ENCODE measurements at regions not wholly inside any gene's neighbourhood (a gene's known extent, or its start where the extent isn't known, plus 50 kb on each side); places are given as distances from the start of the nearest gene placed in this dataset.
"Not testable (repeated sequence)": the region's sequence is repeated elsewhere in the genome, so short reads cannot be mapped to it uniquely, and the experiment has no call there.

GRCh38 chr9:90477535-90477934, 165.1 kb downstream of the DIRAS2 start:
- Mint-ChIP-seq H3K27ac (no peak overlapping the region), H3K27me3 (peaks cover 12% of the 10 kb centered on the region), H3K9me3 (no peaks in the 10 kb centered on the region), H3K4me3 (no peak overlapping the region), H3K4me1 (ENCODE audit: low read depth) (no peaks in the 10 kb centered on the region), H3K36me3 (ENCODE audit: low read depth) (no peaks in the 10 kb centered on the region)
- intact Hi-C loops (cut with micrococcal nuclease): no loop called here

DNA sequence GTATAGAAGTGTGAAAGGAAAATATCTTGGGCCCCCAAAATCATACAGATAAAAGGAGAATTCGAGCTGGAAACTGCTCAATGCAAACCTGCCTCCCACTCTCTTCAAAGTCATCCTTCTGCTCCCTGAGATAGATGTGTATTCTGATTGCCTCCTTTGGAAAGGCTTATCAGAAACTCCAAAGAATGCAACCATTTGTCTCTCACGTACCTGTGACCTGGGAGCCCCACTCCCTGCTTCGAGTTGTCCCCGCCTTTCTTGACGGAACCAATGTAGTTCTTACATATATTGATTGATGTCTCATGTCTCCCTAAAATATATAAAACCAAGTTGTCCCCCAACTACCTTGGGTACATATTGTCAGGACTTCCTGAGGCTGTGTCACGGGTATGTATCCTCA, 163.8 kb downstream of the DIRAS2 start:
- H3K27me3 Mint-ChIP-seq: peaks cover 12% of the 10 kb centered on the region
- no peak overlapping the region for H3K4me3 Mint-ChIP-seq
- H3K9me3 Mint-ChIP-seq: no peaks in the 10 kb centered on the region
- intact Hi-C loops (cut with micrococcal nuclease): no loop called here
- no peaks in the 10 kb centered on the region for H3K4me1 Mint-ChIP-seq (ENCODE audit: low read depth)
- no peak overlapping the region for H3K27ac Mint-ChIP-seq
- H3K36me3 Mint-ChIP-seq (ENCODE audit: low read depth): no peaks in the 10 kb centered on the region

GRCh38 chr9:90485028-90485427, 157.6 kb downstream of the DIRAS2 start:
- Mint-ChIP-seq H3K4me1 (ENCODE audit: low read depth) (no peaks in the 10 kb centered on the region), H3K9me3 (peaks cover 12% of the 10 kb centered on the region), H3K27me3 (peaks cover 11% of the 10 kb centered on the region), H3K4me3 (no peak overlapping the region), H3K27ac (no peak overlapping the region), H3K36me3 (ENCODE audit: low read depth) (no peaks in the 10 kb centered on the region)
- intact Hi-C loops (cut with micrococcal nuclease): no loop called here

DNA sequence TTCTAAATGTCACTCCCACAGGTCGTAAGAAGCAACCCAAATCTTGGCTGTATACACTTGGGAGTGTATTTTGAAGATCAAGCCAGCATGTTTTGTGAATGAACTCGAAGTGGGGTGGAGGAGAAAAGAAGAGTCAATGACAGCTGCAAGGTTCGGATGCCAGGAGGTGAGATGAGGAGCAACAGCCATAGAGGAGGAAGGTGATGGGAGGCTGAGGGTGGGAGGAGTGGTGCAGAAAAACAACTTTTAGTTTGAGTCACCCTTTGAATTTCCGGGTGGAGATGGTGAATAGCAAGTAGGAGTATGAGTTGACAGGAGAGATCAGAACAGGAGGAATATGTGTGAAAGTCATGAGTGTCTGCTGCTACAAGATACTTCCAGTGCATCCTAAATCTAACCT, 153.6 kb downstream of the DIRAS2 start:
- intact Hi-C loops (cut with micrococcal nuclease): no loop called here
- no peaks in the 10 kb centered on the region for H3K36me3 Mint-ChIP-seq (ENCODE audit: low read depth)
- H3K27me3 Mint-ChIP-seq: peaks cover 8% of the 10 kb centered on the region
- peaks cover 12% of the 10 kb centered on the region for H3K9me3 Mint-ChIP-seq
- no peak overlapping the region for H3K4me3 Mint-ChIP-seq
- H3K27ac Mint-ChIP-seq: no peak overlapping the region
- no peaks in the 10 kb centered on the region for H3K4me1 Mint-ChIP-seq (ENCODE audit: low read depth)

DNA sequence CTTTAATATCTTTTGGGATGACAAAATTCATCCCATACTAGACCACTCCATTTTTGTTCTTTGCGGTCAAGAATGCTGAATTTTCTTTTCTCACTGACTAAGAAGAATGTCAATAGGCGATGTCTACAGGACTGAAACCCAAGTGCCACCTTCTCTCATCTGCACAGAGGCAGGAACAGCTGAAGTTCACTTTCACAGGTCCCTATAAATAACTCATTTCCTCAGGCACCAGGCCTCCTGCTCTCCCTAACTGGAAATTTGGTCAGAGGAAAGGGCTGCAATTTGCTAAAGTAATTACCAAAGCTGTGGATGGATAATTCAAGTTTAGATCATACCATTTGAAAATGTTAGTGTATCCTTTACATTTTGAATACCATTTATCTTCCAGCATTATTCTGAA, 142.9 kb downstream of the DIRAS2 start:
- Mint-ChIP-seq H3K4me3 (no peak overlapping the region), H3K4me1 (ENCODE audit: low read depth) (no peaks in the 10 kb centered on the region), H3K27ac (no peak overlapping the region), H3K27me3 (peaks cover 2% of the 10 kb centered on the region), H3K36me3 (ENCODE audit: low read depth) (no peaks in the 10 kb centered on the region), H3K9me3 (peaks cover 8% of the 10 kb centered on the region)
- intact Hi-C loops (cut with micrococcal nuclease): no loop called here

DNA sequence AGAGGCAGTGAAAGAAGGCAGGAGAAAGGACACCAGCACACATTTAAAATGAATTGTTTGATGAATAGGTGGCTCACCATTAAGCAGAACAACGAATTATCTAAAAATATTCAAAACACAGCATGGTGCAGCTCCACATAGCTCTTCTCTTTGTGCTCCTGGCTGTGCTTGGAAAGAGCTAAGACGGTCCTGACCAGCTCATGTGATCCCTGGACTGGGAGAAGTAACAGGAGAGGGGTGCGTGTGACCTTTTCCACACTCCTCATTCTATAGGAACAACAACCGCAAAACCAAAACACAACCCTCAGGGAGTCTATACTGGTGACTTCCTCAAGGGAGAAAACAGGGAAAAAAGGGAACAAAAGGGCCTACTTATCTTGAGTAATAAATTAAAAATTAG, 140.5 kb downstream of the DIRAS2 start:
- Mint-ChIP-seq H3K4me1 (ENCODE audit: low read depth) (no peaks in the 10 kb centered on the region), H3K4me3 (no peak overlapping the region), H3K27ac (no peak overlapping the region), H3K36me3 (ENCODE audit: low read depth) (no peaks in the 10 kb centered on the region), H3K9me3 (peaks cover 8% of the 10 kb centered on the region), H3K27me3 (peaks cover 2% of the 10 kb centered on the region)
- intact Hi-C loops (cut with micrococcal nuclease): no loop called here

- H3K27ac Mint-ChIP-seq: no peak overlapping the region
- intact Hi-C loops (cut with micrococcal nuclease): no loop called here
- H3K27me3 Mint-ChIP-seq: peaks cover 3% of the 10 kb centered on the region
- no peaks in the 10 kb centered on the region for H3K36me3 Mint-ChIP-seq (ENCODE audit: low read depth)
- peaks cover 8% of the 10 kb centered on the region for H3K9me3 Mint-ChIP-seq
- H3K4me1 Mint-ChIP-seq (ENCODE audit: low read depth): peaks cover 1% of the 10 kb centered on the region
- H3K4me3 Mint-ChIP-seq: no peak overlapping the region
Measured at GRCh38 chr9:90504486-90504885, 138.1 kb downstream of the DIRAS2 start.

GRCh38 chr9:90505695-90506094, 136.9 kb downstream of the DIRAS2 start:
- Mint-ChIP-seq H3K27ac (no peak overlapping the region), H3K4me1 (ENCODE audit: low read depth) (peaks cover 4% of the 10 kb centered on the region), H3K9me3 (peaks cover 8% of the 10 kb centered on the region), H3K27me3 (peaks cover 5% of the 10 kb centered on the region), H3K4me3 (no peak overlapping the region), H3K36me3 (ENCODE audit: low read depth) (no peaks in the 10 kb centered on the region)
- intact Hi-C loops (cut with micrococcal nuclease): no loop called here

DNA sequence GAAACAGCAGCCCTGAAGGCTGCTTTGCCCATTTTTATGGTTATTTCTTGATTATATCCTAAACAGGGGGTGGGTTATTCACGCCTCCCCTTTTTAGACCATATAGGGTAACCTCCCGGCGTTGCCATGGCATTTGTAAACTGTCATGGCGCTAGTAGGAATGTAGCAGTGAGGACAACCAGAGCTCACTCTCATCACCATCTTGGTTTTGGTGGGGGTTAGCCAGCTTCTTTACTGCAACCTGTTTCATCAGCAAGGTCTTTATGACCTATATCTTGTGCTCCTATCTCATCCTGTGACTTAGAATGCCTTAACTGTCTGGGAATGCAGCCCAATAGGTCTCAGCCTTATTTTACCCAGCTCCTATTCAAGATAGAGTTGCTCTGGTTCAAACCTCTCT, 136.2 kb downstream of the DIRAS2 start:
- H3K4me1 Mint-ChIP-seq (ENCODE audit: low read depth); H3K9me3 Mint-ChIP-seq; H3K4me3 Mint-ChIP-seq; H3K27ac Mint-ChIP-seq; H3K36me3 Mint-ChIP-seq (ENCODE audit: low read depth); intact Hi-C loops (cut with micrococcal nuclease); H3K27me3 Mint-ChIP-seq: not testable (repeated sequence)

- no peaks in the 10 kb centered on the region for H3K36me3 Mint-ChIP-seq (ENCODE audit: low read depth)
- H3K27ac Mint-ChIP-seq: no peak overlapping the region
- H3K4me1 Mint-ChIP-seq (ENCODE audit: low read depth): peaks cover 4% of the 10 kb centered on the region
- H3K9me3 Mint-ChIP-seq: peaks cover 8% of the 10 kb centered on the region
- H3K27me3 Mint-ChIP-seq: peaks cover 5% of the 10 kb centered on the region
- intact Hi-C loops (cut with micrococcal nuclease): no loop called here
- H3K4me3 Mint-ChIP-seq: no peak overlapping the region
Measured at GRCh38 chr9:90507621-90508020, 135.0 kb downstream of the DIRAS2 start.

- H3K36me3 Mint-ChIP-seq (ENCODE audit: low read depth): no peaks in the 10 kb centered on the region
- peaks cover 4% of the 10 kb centered on the region for H3K4me1 Mint-ChIP-seq (ENCODE audit: low read depth)
- intact Hi-C loops (cut with micrococcal nuclease): no loop called here
- no peaks in the 10 kb centered on the region for H3K9me3 Mint-ChIP-seq
- peaks cover 5% of the 10 kb centered on the region for H3K27me3 Mint-ChIP-seq
- no peak overlapping the region for H3K4me3 Mint-ChIP-seq
- no peak overlapping the region for H3K27ac Mint-ChIP-seq
Measured at GRCh38 chr9:90508940-90509339, 133.7 kb downstream of the DIRAS2 start.

DNA sequence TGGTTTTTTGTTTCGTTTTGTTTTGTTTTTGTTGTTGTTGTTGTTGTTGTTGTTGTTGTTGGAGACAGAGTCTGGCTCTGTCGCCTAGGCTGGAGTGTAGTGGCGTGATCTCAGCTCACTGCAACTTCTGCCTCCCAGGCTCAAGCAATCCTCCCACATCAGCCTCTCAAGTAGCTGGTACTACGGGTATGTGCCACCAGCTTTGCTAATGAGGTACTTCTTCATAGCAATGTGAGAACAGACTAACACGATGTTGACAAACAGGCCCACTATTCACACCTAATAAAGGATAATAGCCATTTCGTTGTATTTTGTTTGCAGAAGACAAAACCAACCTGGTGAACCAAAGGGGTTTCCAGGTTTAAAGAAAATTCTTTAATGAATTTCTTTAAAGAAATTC, 130.9 kb downstream of the DIRAS2 start:
- intact Hi-C loops (cut with micrococcal nuclease): no loop called here
- Mint-ChIP-seq H3K36me3 (ENCODE audit: low read depth) (no peaks in the 10 kb centered on the region), H3K27ac (no peak overlapping the region), H3K4me3 (no peak overlapping the region), H3K27me3 (peaks cover 5% of the 10 kb centered on the region), H3K9me3 (no peaks in the 10 kb centered on the region), H3K4me1 (ENCODE audit: low read depth) (peaks cover 17% of the 10 kb centered on the region)

- intact Hi-C loops (cut with micrococcal nuclease): no loop called here
- no peak overlapping the region for H3K27ac Mint-ChIP-seq
- H3K27me3 Mint-ChIP-seq: no peaks in the 10 kb centered on the region
- H3K9me3 Mint-ChIP-seq: no peaks in the 10 kb centered on the region
- H3K4me1 Mint-ChIP-seq (ENCODE audit: low read depth): peaks cover 13% of the 10 kb centered on the region
- H3K36me3 Mint-ChIP-seq (ENCODE audit: low read depth): no peaks in the 10 kb centered on the region
- no peak overlapping the region for H3K4me3 Mint-ChIP-seq
Measured at GRCh38 chr9:90514877-90515276, 127.7 kb downstream of the DIRAS2 start.

DNA sequence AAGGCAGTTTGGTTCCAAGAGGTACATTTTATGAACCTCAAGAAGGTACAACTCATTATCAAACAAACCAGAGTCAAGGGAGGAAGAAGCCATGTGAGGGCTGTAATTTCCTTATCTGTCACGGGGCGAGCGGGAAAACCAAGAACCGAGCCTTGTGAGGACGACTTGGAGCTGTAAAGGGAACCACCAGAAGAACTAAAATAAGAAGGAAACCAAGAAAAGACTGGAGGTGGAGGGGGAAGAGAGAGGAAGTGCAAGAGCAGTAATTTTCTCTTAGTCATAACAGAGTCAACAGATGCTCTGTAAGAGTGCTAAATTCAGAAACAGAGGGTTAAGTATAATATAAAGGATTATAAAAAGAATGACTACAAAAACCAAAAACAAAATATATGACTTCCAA, 127.1 kb downstream of the DIRAS2 start:
- no peak overlapping the region for H3K27ac Mint-ChIP-seq
- H3K36me3 Mint-ChIP-seq (ENCODE audit: low read depth): no peaks in the 10 kb centered on the region
- H3K4me1 Mint-ChIP-seq (ENCODE audit: low read depth): peaks cover 13% of the 10 kb centered on the region
- intact Hi-C loops (cut with micrococcal nuclease): no loop called here
- H3K9me3 Mint-ChIP-seq: no peaks in the 10 kb centered on the region
- H3K4me3 Mint-ChIP-seq: no peak overlapping the region
- H3K27me3 Mint-ChIP-seq: no peaks in the 10 kb centered on the region

- H3K4me3 Mint-ChIP-seq: no peak overlapping the region
- H3K27me3 Mint-ChIP-seq: peaks cover 5% of the 10 kb centered on the region
- no peaks in the 10 kb centered on the region for H3K36me3 Mint-ChIP-seq (ENCODE audit: low read depth)
- H3K27ac Mint-ChIP-seq: no peak overlapping the region
- intact Hi-C loops (cut with micrococcal nuclease): no loop called here
- H3K4me1 Mint-ChIP-seq (ENCODE audit: low read depth): peaks cover 13% of the 10 kb centered on the region
- no peaks in the 10 kb centered on the region for H3K9me3 Mint-ChIP-seq
Measured at GRCh38 chr9:90517103-90517502, 125.5 kb downstream of the DIRAS2 start.

Measured in dendritic cell treated with granulocyte-macrophage colony-stimulating factor and Interleukin-4, amounts not matched to agents 40 ng/mL and 50 ng/mL, for 4 days (primary cell).